ENCODE measurements at regions not wholly inside any gene's neighbourhood (a gene's known extent, or its start where the extent isn't known, plus 50 kb on each side); places are given as distances from the start of the nearest gene placed in this dataset.

GRCh38 chr5:91722736-91723467, 339.8 kb upstream of the ARRDC3 start:
- Histone ChIP-seq H3K9ac (ENCODE audit: low read depth, low read length, poor library complexity, severe bottlenecking) (no peak overlapping the region), H3K9me2 (replicated peaks; ENCODE audit: low read depth, low read length) (no peaks in the 10 kb centered on the region), H3K36me3 (ENCODE audit: insufficient read depth, low read length) (no peaks in the 10 kb centered on the region), H3K9me3 (ENCODE audit: insufficient read depth, low read depth, low read length) (no peaks in the 10 kb centered on the region), H4K20me1 (ENCODE audit: insufficient read depth, low read length, poor library complexity, severe bottlenecking) (no peaks in the 10 kb centered on the region), H2AFZ (ENCODE audit: low read length) (no peak overlapping the region), H3K4me3 (ENCODE audit: low read length, poor library complexity, severe bottlenecking) (no peak overlapping the region), H3K4me2 (ENCODE audit: low read depth, low read length, poor library complexity, severe bottlenecking) (no peak overlapping the region), H3F3A (ENCODE audit: low read depth) (no peaks in the 10 kb centered on the region), H3K4me1 (ENCODE audit: insufficient read depth, low read length, poor library complexity, severe bottlenecking) (no peaks in the 10 kb centered on the region), H3K27me3 (ENCODE audit: insufficient read depth, low read length, poor library complexity, severe bottlenecking) (no peaks in the 10 kb centered on the region), H3K79me2 (ENCODE audit: insufficient read depth, low read length) (no peaks in the 10 kb centered on the region)
- TF ChIP-seq EZH2phosphoT487 (IDR thresholded peaks at IDR 0.05; ENCODE audit: borderline replicate concordance) (no peak), CTCF (conservative IDR thresholded peaks at IDR 0.05; ENCODE audit: low read length) (no peak)

GRCh38 chr5:91712718-91713117, 329.6 kb upstream of the ARRDC3 start:
- TF ChIP-seq EZH2phosphoT487 (IDR thresholded peaks at IDR 0.05; ENCODE audit: borderline replicate concordance) (no peak), CTCF (conservative IDR thresholded peaks at IDR 0.05; ENCODE audit: low read length) (no peak)
- Histone ChIP-seq H3K36me3 (ENCODE audit: insufficient read depth, low read length) (no peaks in the 10 kb centered on the region), H2AFZ (ENCODE audit: low read length) (no peak overlapping the region), H3K9me3 (ENCODE audit: insufficient read depth, low read depth, low read length) (no peaks in the 10 kb centered on the region), H3K9ac (ENCODE audit: low read depth, low read length, poor library complexity, severe bottlenecking) (no peak overlapping the region), H3K4me3 (ENCODE audit: low read length, poor library complexity, severe bottlenecking) (no peak overlapping the region), H3K79me2 (ENCODE audit: insufficient read depth, low read length) (no peaks in the 10 kb centered on the region), H4K20me1 (ENCODE audit: insufficient read depth, low read length, poor library complexity, severe bottlenecking) (no peaks in the 10 kb centered on the region), H3K4me1 (ENCODE audit: insufficient read depth, low read length, poor library complexity, severe bottlenecking) (no peaks in the 10 kb centered on the region), H3K4me2 (ENCODE audit: low read depth, low read length, poor library complexity, severe bottlenecking) (no peak overlapping the region), H3F3A (ENCODE audit: low read depth) (no peaks in the 10 kb centered on the region), H3K9me2 (replicated peaks; ENCODE audit: low read depth, low read length) (no peaks in the 10 kb centered on the region), H3K27me3 (ENCODE audit: insufficient read depth, low read length, poor library complexity, severe bottlenecking) (no peaks in the 10 kb centered on the region)

DNA sequence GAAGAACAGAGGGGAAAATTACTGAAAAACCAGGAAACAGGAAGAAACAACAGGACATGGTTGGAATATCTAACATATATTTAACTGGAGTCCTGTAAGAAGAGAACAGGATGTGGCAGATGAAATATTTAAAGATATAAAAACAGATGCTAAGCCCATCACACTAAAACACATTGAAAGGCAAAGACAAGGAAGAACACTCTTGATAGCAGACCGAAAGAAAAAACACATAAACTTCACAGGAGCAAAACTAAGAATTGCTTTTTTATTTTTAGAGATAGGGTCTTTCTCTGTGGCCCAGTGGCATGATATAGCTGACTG, 324.4 kb upstream of the ARRDC3 start:
- Histone ChIP-seq H2AFZ (ENCODE audit: low read length) (no peak overlapping the region), H3K4me3 (ENCODE audit: low read length, poor library complexity, severe bottlenecking) (no peak overlapping the region), H3K27me3 (ENCODE audit: insufficient read depth, low read length, poor library complexity, severe bottlenecking) (no peaks in the 10 kb centered on the region), H3K9me2 (replicated peaks; ENCODE audit: low read depth, low read length) (no peaks in the 10 kb centered on the region), H3K4me2 (ENCODE audit: low read depth, low read length, poor library complexity, severe bottlenecking) (no peak overlapping the region), H3K9ac (ENCODE audit: low read depth, low read length, poor library complexity, severe bottlenecking) (no peak overlapping the region), H3K4me1 (ENCODE audit: insufficient read depth, low read length, poor library complexity, severe bottlenecking) (no peaks in the 10 kb centered on the region), H3K9me3 (ENCODE audit: insufficient read depth, low read depth, low read length) (no peaks in the 10 kb centered on the region), H3F3A (ENCODE audit: low read depth) (no peaks in the 10 kb centered on the region), H4K20me1 (ENCODE audit: insufficient read depth, low read length, poor library complexity, severe bottlenecking) (no peaks in the 10 kb centered on the region), H3K79me2 (ENCODE audit: insufficient read depth, low read length) (no peaks in the 10 kb centered on the region), H3K36me3 (ENCODE audit: insufficient read depth, low read length) (no peaks in the 10 kb centered on the region)
- TF ChIP-seq EZH2phosphoT487 (IDR thresholded peaks at IDR 0.05; ENCODE audit: borderline replicate concordance) (no peak), CTCF (conservative IDR thresholded peaks at IDR 0.05; ENCODE audit: low read length) (no peak)

All from Loucy (cell line).